Testis (tissue), 2 donors: ENCODE measurements at regions not wholly inside any gene's neighbourhood (a gene's known extent, or its start where the extent isn't known, plus 50 kb on each side); places are given as distances from the start of the nearest gene placed in this dataset.

Source experiments
- POLR2A ChIP-seq: fragments of 450-650 bp; IDR thresholded peaks from one replicate; pipeline ENCODE4 v1.6.1; 2017; ENCODE audit warnings: antibody characterized with exemption, mild to moderate bottlenecking, moderate library complexity
- TF ChIP-seq, protein P1 (sequence below), 3 experiments: fragments of 450-650 bp in 2 of 3; fragments of 200-600 bp in 1 of 3; sonication (generic) in 1 of 3; IDR thresholded peaks; one replicate each; pipeline ENCODE4 v1.5.1; 2016 to 2019; ENCODE audit warnings: antibody characterized with exemption in 3 of 3, mild to moderate bottlenecking in 2 of 3, moderate library complexity in 1 of 3

DNA sequence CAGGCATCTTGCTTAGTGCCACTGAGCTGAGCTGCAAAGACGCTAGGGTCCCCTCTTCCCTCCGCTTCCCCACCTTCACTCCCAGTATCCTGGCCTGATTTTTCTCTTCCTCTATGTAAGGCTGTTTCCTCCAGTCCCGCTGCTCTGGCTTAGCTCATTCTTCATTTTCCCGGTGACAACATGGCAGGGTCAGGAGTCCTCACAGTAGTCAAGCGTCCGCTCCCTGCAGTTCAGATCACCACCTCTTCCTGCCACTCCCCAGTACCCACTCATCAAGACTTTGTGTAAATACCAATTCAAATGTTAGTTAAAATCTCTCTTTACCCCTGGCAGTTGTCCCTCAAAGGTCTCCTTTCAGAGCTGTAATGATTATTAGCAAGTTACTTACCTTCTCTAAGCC, 650.4 kb upstream of the CELF2 start:
- TF ChIP-seq, protein P1, sequence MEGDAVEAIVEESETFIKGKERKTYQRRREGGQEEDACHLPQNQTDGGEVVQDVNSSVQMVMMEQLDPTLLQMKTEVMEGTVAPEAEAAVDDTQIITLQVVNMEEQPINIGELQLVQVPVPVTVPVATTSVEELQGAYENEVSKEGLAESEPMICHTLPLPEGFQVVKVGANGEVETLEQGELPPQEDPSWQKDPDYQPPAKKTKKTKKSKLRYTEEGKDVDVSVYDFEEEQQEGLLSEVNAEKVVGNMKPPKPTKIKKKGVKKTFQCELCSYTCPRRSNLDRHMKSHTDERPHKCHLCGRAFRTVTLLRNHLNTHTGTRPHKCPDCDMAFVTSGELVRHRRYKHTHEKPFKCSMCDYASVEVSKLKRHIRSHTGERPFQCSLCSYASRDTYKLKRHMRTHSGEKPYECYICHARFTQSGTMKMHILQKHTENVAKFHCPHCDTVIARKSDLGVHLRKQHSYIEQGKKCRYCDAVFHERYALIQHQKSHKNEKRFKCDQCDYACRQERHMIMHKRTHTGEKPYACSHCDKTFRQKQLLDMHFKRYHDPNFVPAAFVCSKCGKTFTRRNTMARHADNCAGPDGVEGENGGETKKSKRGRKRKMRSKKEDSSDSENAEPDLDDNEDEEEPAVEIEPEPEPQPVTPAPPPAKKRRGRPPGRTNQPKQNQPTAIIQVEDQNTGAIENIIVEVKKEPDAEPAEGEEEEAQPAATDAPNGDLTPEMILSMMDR (IDR thresholded peaks at IDR 0.05), result no peak
- TF ChIP-seq POLR2A, result no peak
